Astrocyte (in vitro differentiated cells and primary cell): ENCODE measurements at regions not wholly inside any gene's neighbourhood (a gene's known extent, or its start where the extent isn't known, plus 50 kb on each side); places are given as distances from the start of the nearest gene placed in this dataset.

Experiments used
- EZH2 ChIP-seq: IDR thresholded peaks from 2 replicates; pipeline ENCODE4 v1.6.1; 2012; ENCODE audit warnings: mild to moderate bottlenecking, low read length, inconsistent platforms; ENCODE audit not compliant: insufficient read depth
- TF ChIP-seq, protein P1 (sequence below): IDR thresholded peaks from 2 replicates; pipeline ENCODE4 v1.5.1; 2011; ENCODE audit warnings: low read depth, mild to moderate bottlenecking, inconsistent platforms, low read length, moderate library complexity; ENCODE audit not compliant: insufficient read depth

DNA sequence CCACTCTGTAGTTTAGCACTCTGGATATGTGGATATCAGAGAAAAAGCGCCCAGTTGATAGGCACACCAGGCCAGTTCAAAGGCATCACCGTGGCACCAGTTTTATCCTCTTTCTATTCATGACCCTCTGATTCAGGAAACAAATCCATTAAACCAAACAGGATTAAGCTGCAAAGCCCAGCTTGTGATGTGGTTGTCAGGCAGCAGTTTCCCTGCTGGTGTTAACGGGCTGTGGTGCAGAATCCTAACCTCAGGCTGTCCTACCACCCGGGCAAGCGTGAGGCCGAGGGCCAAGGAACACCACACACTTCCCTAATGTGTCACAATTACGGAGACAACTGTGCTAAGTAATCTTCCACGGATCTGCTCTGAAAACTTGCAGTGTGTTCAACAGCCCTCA lies 209.1 kb downstream of the OLFM4 start:
- TF ChIP-seq, protein P1, sequence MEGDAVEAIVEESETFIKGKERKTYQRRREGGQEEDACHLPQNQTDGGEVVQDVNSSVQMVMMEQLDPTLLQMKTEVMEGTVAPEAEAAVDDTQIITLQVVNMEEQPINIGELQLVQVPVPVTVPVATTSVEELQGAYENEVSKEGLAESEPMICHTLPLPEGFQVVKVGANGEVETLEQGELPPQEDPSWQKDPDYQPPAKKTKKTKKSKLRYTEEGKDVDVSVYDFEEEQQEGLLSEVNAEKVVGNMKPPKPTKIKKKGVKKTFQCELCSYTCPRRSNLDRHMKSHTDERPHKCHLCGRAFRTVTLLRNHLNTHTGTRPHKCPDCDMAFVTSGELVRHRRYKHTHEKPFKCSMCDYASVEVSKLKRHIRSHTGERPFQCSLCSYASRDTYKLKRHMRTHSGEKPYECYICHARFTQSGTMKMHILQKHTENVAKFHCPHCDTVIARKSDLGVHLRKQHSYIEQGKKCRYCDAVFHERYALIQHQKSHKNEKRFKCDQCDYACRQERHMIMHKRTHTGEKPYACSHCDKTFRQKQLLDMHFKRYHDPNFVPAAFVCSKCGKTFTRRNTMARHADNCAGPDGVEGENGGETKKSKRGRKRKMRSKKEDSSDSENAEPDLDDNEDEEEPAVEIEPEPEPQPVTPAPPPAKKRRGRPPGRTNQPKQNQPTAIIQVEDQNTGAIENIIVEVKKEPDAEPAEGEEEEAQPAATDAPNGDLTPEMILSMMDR = no peak
- TF ChIP-seq EZH2 = no peak
